GM23338 (cell line): ENCODE measurements at regions not wholly inside any gene's neighbourhood (a gene's known extent, or its start where the extent isn't known, plus 50 kb on each side); places are given as distances from the start of the nearest gene placed in this dataset.

Experiments used
- CTCF ChIP-seq, 2 experiments: fragments of 200-600 bp in 1 of 2; sonication (generic) in 1 of 2; conservative IDR thresholded peaks; 2 replicates each; pipeline versions ENCODE4 v1.5.1 to v1.6.1; 2016 to 2017; ENCODE audit warnings: antibody characterized with exemption in 2 of 2, low read depth in 2 of 2, mild to moderate bottlenecking in 2 of 2, moderate library complexity in 1 of 2
- EZH2phosphoT487 ChIP-seq: fragments of 200-600 bp; sonication (generic); IDR thresholded peaks from one replicate; pipeline ENCODE4 v1.8.1; 2018; ENCODE audit warnings: antibody characterized with exemption; ENCODE audit not compliant: unreplicated experiment

GRCh38 chr3:110400315-110400714 is 671.3 kb upstream of the NECTIN3 start:
- TF ChIP-seq CTCF (conservative IDR thresholded peaks at IDR 0.05; ENCODE audit: low read depth in 2 of 2) (no peak), EZH2phosphoT487 (no peak)
